ENCODE measurements at regions not wholly inside any gene's neighbourhood (a gene's known extent, or its start where the extent isn't known, plus 50 kb on each side); places are given as distances from the start of the nearest gene placed in this dataset.

DNA sequence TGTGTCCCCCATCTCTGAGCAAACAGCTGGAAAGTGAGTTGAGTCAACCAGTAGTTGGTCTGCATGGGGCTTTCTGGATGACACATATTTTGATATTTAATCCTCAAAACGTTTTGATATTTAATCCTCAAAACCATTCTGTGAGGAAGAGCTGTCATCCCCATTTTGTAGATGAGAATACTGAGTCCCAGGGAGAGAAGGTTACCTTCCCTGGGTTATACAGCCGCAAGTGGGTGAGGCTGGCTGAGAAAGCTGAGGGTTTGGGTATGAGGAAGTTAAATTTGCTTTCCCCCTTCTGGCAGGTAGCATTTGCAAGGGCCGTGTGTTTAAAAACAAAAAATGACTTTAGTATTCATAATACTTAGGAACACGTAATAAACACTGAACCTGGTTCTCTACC lies 447.2 kb downstream of the XYLT1 start:
- no peaks in the 10 kb centered on the region for H3K27me3 ChIP-seq (ENCODE audit: control insufficient read depth in 2 of 2, insufficient read depth in 2 of 2, low read length in 2 of 2)
- H3K9ac ChIP-seq (ENCODE audit: low read depth in 1 of 2, low read length in 2 of 2): no peak overlapping the region
- H3K27ac ChIP-seq (ENCODE audit: low read depth in 2 of 2, low read length in 2 of 2): no peak overlapping the region
- no peaks in the 10 kb centered on the region for H3K9me3 ChIP-seq (ENCODE audit: control insufficient read depth in 2 of 2, low read length in 2 of 2)
- no peak overlapping the region for H3K4me3 ChIP-seq (ENCODE audit: low read length in 2 of 2)
- no peaks in the 10 kb centered on the region for H3K36me3 ChIP-seq (ENCODE audit: control insufficient read depth in 2 of 2, insufficient read depth in 2 of 2, low read length in 2 of 2)
- peaks cover 0 to 3% of the 10 kb centered on the region in 2 donors for H3K4me1 ChIP-seq (ENCODE audit: control insufficient read depth in 2 of 2, insufficient read depth in 2 of 2, low read length in 2 of 2)

GRCh38 chr16:17024514-17024913 lies 446.2 kb downstream of the XYLT1 start:
- no peak overlapping the region for H3K9ac ChIP-seq (ENCODE audit: low read depth in 1 of 2, low read length in 2 of 2)
- no peaks in the 10 kb centered on the region for H3K4me1 ChIP-seq (ENCODE audit: control insufficient read depth in 2 of 2, insufficient read depth in 2 of 2, low read length in 2 of 2)
- no peak overlapping the region for H3K4me3 ChIP-seq (ENCODE audit: low read length in 2 of 2)
- no peaks in the 10 kb centered on the region for H3K27me3 ChIP-seq (ENCODE audit: control insufficient read depth in 2 of 2, insufficient read depth in 2 of 2, low read length in 2 of 2)
- no peaks in the 10 kb centered on the region for H3K36me3 ChIP-seq (ENCODE audit: control insufficient read depth in 2 of 2, insufficient read depth in 2 of 2, low read length in 2 of 2)
- no peak overlapping the region for H3K27ac ChIP-seq (ENCODE audit: low read depth in 2 of 2, low read length in 2 of 2)
- no peaks in the 10 kb centered on the region for H3K9me3 ChIP-seq (ENCODE audit: control insufficient read depth in 2 of 2, low read length in 2 of 2)

DNA sequence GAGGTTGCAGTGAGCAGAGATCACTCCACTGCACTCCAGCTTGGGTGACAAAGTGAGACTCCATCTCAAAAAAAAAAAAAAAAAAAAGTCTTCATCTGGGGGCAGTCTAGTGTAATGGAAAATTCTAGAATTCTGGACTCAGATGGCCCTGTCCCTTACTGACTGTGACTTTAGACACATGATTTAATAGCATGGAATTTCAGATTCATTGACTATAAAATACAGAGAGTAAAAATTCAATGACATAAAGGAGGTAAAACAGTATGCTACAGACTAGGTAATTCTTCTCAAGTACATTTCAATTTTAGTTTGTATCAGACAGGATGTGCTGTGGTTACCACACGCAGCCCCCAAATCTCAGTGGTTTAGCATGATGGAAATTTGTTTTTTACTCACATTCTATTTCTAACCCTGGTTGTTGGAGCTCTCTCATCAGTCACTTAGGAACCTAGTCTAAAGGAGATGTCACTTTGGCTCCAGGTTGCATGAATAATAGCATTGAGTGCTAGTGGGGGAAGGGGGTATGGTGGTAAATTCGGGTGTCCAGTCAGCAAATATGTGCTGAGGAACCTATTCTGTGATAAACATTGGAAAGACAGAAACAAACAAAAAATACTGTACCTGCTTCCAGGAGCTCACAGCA lies 444.0 kb downstream of the XYLT1 start:
- H3K36me3 ChIP-seq (ENCODE audit: control insufficient read depth in 2 of 2, insufficient read depth in 2 of 2, low read length in 2 of 2): no peaks in the 10 kb centered on the region
- H3K9ac ChIP-seq (ENCODE audit: low read depth in 1 of 2, low read length in 2 of 2): no peak overlapping the region
- no peaks in the 10 kb centered on the region for H3K27me3 ChIP-seq (ENCODE audit: control insufficient read depth in 2 of 2, insufficient read depth in 2 of 2, low read length in 2 of 2)
- H3K9me3 ChIP-seq (ENCODE audit: control insufficient read depth in 2 of 2, low read length in 2 of 2): peaks cover 0 to 3% of the 10 kb centered on the region in 2 donors
- no peak overlapping the region for H3K27ac ChIP-seq (ENCODE audit: low read depth in 2 of 2, low read length in 2 of 2)
- H3K4me1 ChIP-seq (ENCODE audit: control insufficient read depth in 2 of 2, insufficient read depth in 2 of 2, low read length in 2 of 2): no peaks in the 10 kb centered on the region
- no peak overlapping the region for H3K4me3 ChIP-seq (ENCODE audit: low read length in 2 of 2)

DNA sequence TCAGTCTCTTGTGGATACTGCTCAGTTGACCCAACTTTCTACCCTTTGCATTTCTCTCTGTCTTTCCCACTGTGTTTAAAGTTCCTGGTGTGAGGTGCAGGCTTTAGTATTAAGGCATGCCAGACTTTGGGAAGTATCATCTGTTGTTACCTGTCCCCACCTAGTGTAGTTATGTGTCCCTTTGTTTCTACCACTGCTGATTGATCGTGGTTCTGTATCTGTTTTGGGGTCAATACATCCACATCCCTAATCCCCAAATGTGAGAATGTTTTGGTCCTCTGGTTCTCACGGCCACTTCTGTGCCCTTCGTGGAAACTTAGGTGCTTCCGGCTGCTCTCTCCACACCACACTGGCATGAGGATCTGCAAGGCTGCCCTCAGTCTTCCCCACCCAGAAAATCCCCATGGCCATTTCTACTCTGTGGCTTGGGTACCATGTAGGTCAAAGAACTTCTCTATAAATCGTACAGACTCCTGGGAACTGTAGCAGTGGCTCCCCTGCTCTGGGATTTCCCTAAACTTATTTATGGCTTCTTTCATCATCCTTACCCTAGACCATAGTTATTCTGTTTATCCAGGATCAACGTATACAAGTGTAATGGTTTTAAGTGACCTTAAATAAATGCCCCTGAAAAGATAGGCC lies 443.2 kb downstream of the XYLT1 start:
- H3K27ac ChIP-seq (ENCODE audit: low read depth in 2 of 2, low read length in 2 of 2): no peak overlapping the region
- no peak overlapping the region for H3K4me3 ChIP-seq (ENCODE audit: low read length in 2 of 2)
- no peaks in the 10 kb centered on the region for H3K27me3 ChIP-seq (ENCODE audit: control insufficient read depth in 2 of 2, insufficient read depth in 2 of 2, low read length in 2 of 2)

GRCh38 chr16:17029602-17030350 lies 441.0 kb downstream of the XYLT1 start:
- Histone ChIP-seq H3K27ac (ENCODE audit: low read depth in 2 of 2, low read length in 2 of 2) (no peak overlapping the region), H3K36me3 (ENCODE audit: control insufficient read depth in 2 of 2, insufficient read depth in 2 of 2, low read length in 2 of 2) (no peaks in the 10 kb centered on the region), H3K9me3 (ENCODE audit: control insufficient read depth in 2 of 2, low read length in 2 of 2) (peaks cover 0 to 3% of the 10 kb centered on the region in 2 donors), H3K4me3 (ENCODE audit: low read length in 2 of 2) (no peak overlapping the region), H3K27me3 (ENCODE audit: control insufficient read depth in 2 of 2, insufficient read depth in 2 of 2, low read length in 2 of 2) (no peaks in the 10 kb centered on the region), H3K4me1 (ENCODE audit: control insufficient read depth in 2 of 2, insufficient read depth in 2 of 2, low read length in 2 of 2) (no peaks in the 10 kb centered on the region), H3K9ac (ENCODE audit: low read depth in 1 of 2, low read length in 2 of 2) (no peak overlapping the region)

More for the DNA sequence above, 443.2 kb downstream of the XYLT1 start:
- Histone ChIP-seq H3K4me1 (ENCODE audit: control insufficient read depth in 2 of 2, insufficient read depth in 2 of 2, low read length in 2 of 2) (no peaks in the 10 kb centered on the region), H3K9me3 (ENCODE audit: control insufficient read depth in 2 of 2, low read length in 2 of 2) (peaks cover 0 to 3% of the 10 kb centered on the region in 2 donors), H3K36me3 (ENCODE audit: control insufficient read depth in 2 of 2, insufficient read depth in 2 of 2, low read length in 2 of 2) (no peaks in the 10 kb centered on the region), H3K9ac (ENCODE audit: low read depth in 1 of 2, low read length in 2 of 2) (no peak overlapping the region)

DNA sequence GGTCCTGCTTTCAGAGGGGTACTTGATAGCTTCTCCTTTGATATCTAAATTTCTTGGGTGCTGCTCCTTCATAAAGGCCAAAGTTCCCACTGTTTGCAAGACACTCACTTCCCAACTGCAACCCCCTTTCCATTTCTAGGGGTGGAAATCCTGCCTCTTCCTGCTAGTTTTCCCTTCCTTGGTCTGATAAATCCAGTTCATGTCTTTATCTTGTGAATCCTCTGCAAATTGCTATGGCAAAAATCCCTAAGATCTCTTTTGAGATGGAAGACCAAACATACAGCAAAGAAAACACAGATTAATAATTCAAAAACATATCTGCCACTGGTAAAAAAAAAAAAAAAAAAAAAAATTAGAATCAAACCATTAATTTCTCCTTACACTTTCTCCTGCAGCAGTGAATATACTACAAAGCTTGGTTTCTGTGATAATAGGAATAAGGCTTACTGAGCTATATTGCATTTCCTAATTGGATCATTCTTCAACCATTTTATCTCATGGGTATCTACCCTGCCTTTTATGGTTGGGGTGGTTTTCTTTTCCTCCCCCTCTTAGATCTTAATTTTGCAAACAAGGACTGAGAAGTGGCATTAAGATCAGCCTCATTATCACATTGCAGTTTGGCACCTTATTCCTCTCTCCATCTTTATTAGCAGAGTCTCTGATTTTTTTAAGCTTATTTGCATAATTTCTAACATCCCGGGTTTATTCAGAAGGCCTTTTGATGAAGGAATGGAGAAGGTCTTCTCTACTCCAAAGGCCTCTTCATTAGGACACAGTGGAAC lies 439.1 kb downstream of the XYLT1 start:
- Histone ChIP-seq H3K4me3 (ENCODE audit: low read length in 2 of 2) (no peak overlapping the region), H3K36me3 (ENCODE audit: control insufficient read depth in 2 of 2, insufficient read depth in 2 of 2, low read length in 2 of 2) (no peaks in the 10 kb centered on the region), H3K9ac (ENCODE audit: low read depth in 1 of 2, low read length in 2 of 2) (no peak overlapping the region), H3K27ac (ENCODE audit: low read depth in 2 of 2, low read length in 2 of 2) (no peak overlapping the region), H3K27me3 (ENCODE audit: control insufficient read depth in 2 of 2, insufficient read depth in 2 of 2, low read length in 2 of 2) (no peaks in the 10 kb centered on the region), H3K4me1 (ENCODE audit: control insufficient read depth in 2 of 2, insufficient read depth in 2 of 2, low read length in 2 of 2) (no peaks in the 10 kb centered on the region), H3K9me3 (ENCODE audit: control insufficient read depth in 2 of 2, low read length in 2 of 2) (peaks cover 0 to 3% of the 10 kb centered on the region in 2 donors)

DNA sequence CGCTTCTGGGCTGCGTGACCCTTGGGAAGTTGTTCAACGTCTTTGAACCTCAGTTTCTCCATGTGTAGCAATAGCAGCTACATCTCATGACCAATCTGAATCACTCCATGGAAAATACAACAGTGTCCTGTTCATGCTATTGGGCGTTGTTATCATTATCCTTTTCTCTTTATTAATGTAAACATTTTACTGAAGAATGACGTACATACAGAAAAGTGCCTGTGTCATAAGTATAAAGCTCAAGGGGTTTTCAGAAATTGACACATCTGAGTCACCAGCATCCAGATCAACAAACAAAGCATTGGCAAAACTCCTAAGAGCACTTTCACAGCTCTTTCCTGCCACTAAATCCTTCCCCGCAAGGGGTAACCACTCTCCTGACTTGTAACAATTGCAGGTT lies 438.4 kb downstream of the XYLT1 start:
- H3K4me1 ChIP-seq (ENCODE audit: control insufficient read depth in 2 of 2, insufficient read depth in 2 of 2, low read length in 2 of 2): no peaks in the 10 kb centered on the region
- no peaks in the 10 kb centered on the region for H3K36me3 ChIP-seq (ENCODE audit: control insufficient read depth in 2 of 2, insufficient read depth in 2 of 2, low read length in 2 of 2)
- no peak overlapping the region for H3K4me3 ChIP-seq (ENCODE audit: low read length in 2 of 2)
- no peak overlapping the region for H3K27ac ChIP-seq (ENCODE audit: low read depth in 2 of 2, low read length in 2 of 2)
- peaks cover 0 to 3% of the 10 kb centered on the region in 2 donors for H3K9me3 ChIP-seq (ENCODE audit: control insufficient read depth in 2 of 2, low read length in 2 of 2)
- H3K9ac ChIP-seq (ENCODE audit: low read depth in 1 of 2, low read length in 2 of 2): no peak overlapping the region
- H3K27me3 ChIP-seq (ENCODE audit: control insufficient read depth in 2 of 2, insufficient read depth in 2 of 2, low read length in 2 of 2): no peaks in the 10 kb centered on the region

DNA sequence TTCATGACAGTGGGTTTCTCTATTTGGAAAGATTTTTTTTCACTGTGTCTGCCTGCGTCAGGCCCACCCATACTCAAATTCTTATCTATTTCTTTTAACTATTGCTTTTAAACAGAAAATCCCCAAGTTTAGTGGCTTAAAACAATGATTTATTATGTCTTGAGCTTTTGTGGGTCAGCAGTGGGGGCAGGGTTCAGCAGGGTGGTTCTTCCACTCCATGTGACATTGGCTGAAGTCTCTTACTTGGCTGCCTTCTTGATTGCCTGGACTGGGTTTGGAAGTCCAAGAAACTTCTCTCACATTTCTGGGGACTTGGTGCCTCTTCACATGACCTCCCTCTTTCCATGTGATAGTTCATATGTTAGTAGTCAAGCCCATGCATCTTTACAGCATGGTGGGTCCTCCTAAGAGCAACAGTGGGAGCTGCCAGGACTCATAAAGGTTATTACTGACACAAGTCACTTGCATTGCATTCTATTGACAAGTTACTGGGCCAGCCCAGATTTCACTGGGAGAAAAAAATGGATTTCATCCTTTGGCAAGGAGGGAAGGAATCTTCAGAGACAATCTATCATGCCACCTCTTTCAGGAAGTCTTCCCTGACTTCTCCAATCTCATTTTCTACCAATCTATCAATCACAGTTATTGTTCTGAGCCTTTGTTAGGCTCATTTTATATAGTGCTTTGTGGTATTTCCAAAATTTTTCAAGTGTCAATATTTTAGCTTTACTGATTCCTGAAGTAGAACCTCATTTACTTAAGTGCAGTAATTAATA lies 436.1 kb downstream of the XYLT1 start:
- Histone ChIP-seq H3K9ac (ENCODE audit: low read depth in 1 of 2, low read length in 2 of 2) (no peak overlapping the region), H3K36me3 (ENCODE audit: control insufficient read depth in 2 of 2, insufficient read depth in 2 of 2, low read length in 2 of 2) (no peaks in the 10 kb centered on the region), H3K4me1 (ENCODE audit: control insufficient read depth in 2 of 2, insufficient read depth in 2 of 2, low read length in 2 of 2) (no peaks in the 10 kb centered on the region), H3K4me3 (ENCODE audit: low read length in 2 of 2) (no peak overlapping the region), H3K9me3 (ENCODE audit: control insufficient read depth in 2 of 2, low read length in 2 of 2) (peaks cover 0 to 2% of the 10 kb centered on the region in 2 donors), H3K27me3 (ENCODE audit: control insufficient read depth in 2 of 2, insufficient read depth in 2 of 2, low read length in 2 of 2) (no peaks in the 10 kb centered on the region), H3K27ac (ENCODE audit: low read depth in 2 of 2, low read length in 2 of 2) (no peak overlapping the region)

DNA sequence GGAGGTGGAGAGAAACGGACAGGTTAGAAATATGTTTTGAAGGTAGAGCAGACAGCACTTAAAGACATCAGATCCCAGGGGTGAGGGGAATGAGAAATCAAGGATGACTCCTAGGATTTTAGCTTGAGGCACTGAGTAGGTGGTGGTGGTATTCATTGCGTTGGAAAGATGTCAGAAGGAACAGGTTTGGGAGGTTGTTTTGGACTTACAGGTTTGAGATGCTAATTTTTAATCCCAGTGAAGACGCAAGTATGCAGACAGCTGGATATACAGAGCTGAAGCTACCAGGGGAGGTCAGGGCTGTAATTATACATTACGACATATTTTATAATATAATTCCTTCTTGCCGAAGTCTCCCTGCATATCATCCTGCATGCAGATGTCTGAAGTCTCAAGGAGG lies 433.3 kb downstream of the XYLT1 start:
- no peak overlapping the region for H3K27ac ChIP-seq (ENCODE audit: low read depth in 2 of 2, low read length in 2 of 2)

More for the DNA sequence above, 433.3 kb downstream of the XYLT1 start:
- no peak overlapping the region for H3K9ac ChIP-seq (ENCODE audit: low read depth in 1 of 2, low read length in 2 of 2)
- no peaks in the 10 kb centered on the region for H3K4me1 ChIP-seq (ENCODE audit: control insufficient read depth in 2 of 2, insufficient read depth in 2 of 2, low read length in 2 of 2)
- H3K9me3 ChIP-seq (ENCODE audit: control insufficient read depth in 2 of 2, low read length in 2 of 2): no peaks in the 10 kb centered on the region
- H3K27me3 ChIP-seq (ENCODE audit: control insufficient read depth in 2 of 2, insufficient read depth in 2 of 2, low read length in 2 of 2): no peaks in the 10 kb centered on the region
- H3K36me3 ChIP-seq (ENCODE audit: control insufficient read depth in 2 of 2, insufficient read depth in 2 of 2, low read length in 2 of 2): no peaks in the 10 kb centered on the region
- no peak overlapping the region for H3K4me3 ChIP-seq (ENCODE audit: low read length in 2 of 2)
